Hepatocyte (in vitro differentiated cells): ENCODE measurements at regions not wholly inside any gene's neighbourhood (a gene's known extent, or its start where the extent isn't known, plus 50 kb on each side); places are given as distances from the start of the nearest gene placed in this dataset.

Experiments
- EZH2 ChIP-seq: fragments of 200-600 bp; sonication (generic); IDR thresholded peaks from 2 replicates; pipeline ENCODE4 v1.6.1; 2016; ENCODE audit warnings: antibody characterized with exemption, mild to moderate bottlenecking, borderline replicate concordance
- TF ChIP-seq, protein P1 (sequence below): fragments of 200-600 bp; sonication (generic); IDR thresholded peaks from 2 replicates; pipeline ENCODE4 v1.5.1; 2016; ENCODE audit warnings: antibody characterized with exemption, mild to moderate bottlenecking; ENCODE audit not compliant: poor library complexity

DNA sequence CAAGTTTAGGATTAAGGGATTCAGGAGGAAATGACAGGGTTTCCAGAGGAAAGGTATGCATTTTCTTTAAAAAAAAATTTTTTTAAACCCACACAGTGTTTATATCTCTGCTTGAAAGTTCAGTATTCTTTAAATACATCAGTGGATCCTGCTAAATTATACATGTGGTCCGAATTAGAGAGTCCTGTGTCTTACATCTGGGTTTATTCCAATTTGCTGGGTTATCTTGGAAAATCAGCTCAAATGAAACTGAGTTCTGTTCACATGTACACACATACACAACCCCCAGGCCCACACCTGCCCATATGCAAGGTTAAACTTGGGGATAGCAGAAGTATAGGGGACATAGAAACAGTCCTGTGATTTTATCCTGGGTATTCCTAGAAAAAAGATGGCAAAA is 493.7 kb downstream of the ZNF608 start:
- TF ChIP-seq EZH2 = no peak
- TF ChIP-seq, protein P1, sequence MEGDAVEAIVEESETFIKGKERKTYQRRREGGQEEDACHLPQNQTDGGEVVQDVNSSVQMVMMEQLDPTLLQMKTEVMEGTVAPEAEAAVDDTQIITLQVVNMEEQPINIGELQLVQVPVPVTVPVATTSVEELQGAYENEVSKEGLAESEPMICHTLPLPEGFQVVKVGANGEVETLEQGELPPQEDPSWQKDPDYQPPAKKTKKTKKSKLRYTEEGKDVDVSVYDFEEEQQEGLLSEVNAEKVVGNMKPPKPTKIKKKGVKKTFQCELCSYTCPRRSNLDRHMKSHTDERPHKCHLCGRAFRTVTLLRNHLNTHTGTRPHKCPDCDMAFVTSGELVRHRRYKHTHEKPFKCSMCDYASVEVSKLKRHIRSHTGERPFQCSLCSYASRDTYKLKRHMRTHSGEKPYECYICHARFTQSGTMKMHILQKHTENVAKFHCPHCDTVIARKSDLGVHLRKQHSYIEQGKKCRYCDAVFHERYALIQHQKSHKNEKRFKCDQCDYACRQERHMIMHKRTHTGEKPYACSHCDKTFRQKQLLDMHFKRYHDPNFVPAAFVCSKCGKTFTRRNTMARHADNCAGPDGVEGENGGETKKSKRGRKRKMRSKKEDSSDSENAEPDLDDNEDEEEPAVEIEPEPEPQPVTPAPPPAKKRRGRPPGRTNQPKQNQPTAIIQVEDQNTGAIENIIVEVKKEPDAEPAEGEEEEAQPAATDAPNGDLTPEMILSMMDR = no peak
